B cell (primary cell): ENCODE measurements at regions not wholly inside any gene's neighbourhood (a gene's known extent, or its start where the extent isn't known, plus 50 kb on each side); places are given as distances from the start of the nearest gene placed in this dataset.

Experiments
- ATAC-seq: fragments of 200-7000 bp; cut with Tn5 transposase; one replicate; pipeline ENCODE4 v1.10.0; 2021; ENCODE audit warnings: low read depth, mild to moderate bottlenecking, moderate number of reproducible peaks, moderate library complexity
- CTCF ChIA-PET: fragments of 350-600 bp; sonication (Branson Sonifier 250); formaldehyde crosslinking; loops from one replicate; lab custom pipeline; 2021; ENCODE audit warnings: antibody characterized with exemption, inconsistent platforms; lab: Charles Lee
- POLR2A ChIA-PET: fragments of 350-600 bp; sonication (Branson Sonifier 250); formaldehyde crosslinking; loops from one replicate; lab custom pipeline; 2021; ENCODE audit warnings: antibody characterized with exemption; lab: Charles Lee
- DNase-seq: peaks from one replicate; pipeline ENCODE4 v3.0.0; 2013
- H2AFZ ChIP-seq: 2 replicates; pipeline ENCODE4 v1.6.1; 2012; ENCODE audit warnings: mild to moderate bottlenecking, low read depth, low read length; ENCODE audit not compliant: insufficient read depth, poor library complexity, severe bottlenecking
- H3K27ac ChIP-seq, 2 donors: 1 replicate in 1 of 2; 2 replicates in 1 of 2; pipeline ENCODE4 v1.5.1; 2012 to 2013; ENCODE audit warnings: low read length in 2 of 2, mild to moderate bottlenecking in 2 of 2, moderate library complexity in 1 of 2
- H3K27me3 ChIP-seq, 4 experiments: fragments of 200-600 bp in 1 of 4; sonication (generic) in 1 of 4; replicated peaks in 1 of 4; 1 replicate in 2 of 4; 2 replicates in 2 of 4; pipeline versions ENCODE4 v1.6.1 to v1.7.0; 2013 to 2016; ENCODE audit warnings: low read length in 3 of 4, mild to moderate bottlenecking in 2 of 4, mixed read lengths in 1 of 4, moderate library complexity in 1 of 4; ENCODE audit not compliant: insufficient read depth in 4 of 4, control insufficient read depth in 3 of 4; ENCODE audit errors: control extremely low read depth in 1 of 4
- H3K36me3 ChIP-seq, 2 experiments: replicated peaks in 1 of 2; 1 replicate in 1 of 2; 2 replicates in 1 of 2; pipeline versions ENCODE4 v1.6.1 to v1.7.1; 2013; ENCODE audit warnings: low read length in 1 of 2; ENCODE audit not compliant: insufficient read depth in 2 of 2, control insufficient read depth in 1 of 2; ENCODE audit errors: control extremely low read depth in 1 of 2, extremely low read depth in 1 of 2
- H3K4me1 ChIP-seq, 2 donors: fragments of 200-600 bp in 1 of 2; sonication (generic) in 1 of 2; 1 replicate in 1 of 2; 2 replicates in 1 of 2; pipeline versions ENCODE4 v1.5.1 to v1.6.1; 2013 to 2017; ENCODE audit warnings: low read length in 2 of 2; ENCODE audit not compliant: control insufficient read depth in 2 of 2, insufficient read depth in 2 of 2
- H3K4me2 ChIP-seq: replicated peaks from 2 replicates; pipeline ENCODE3; 2012; ENCODE audit warnings: mild to moderate bottlenecking, low read depth, low read length; ENCODE audit not compliant: poor library complexity, severe bottlenecking
- H3K4me3 ChIP-seq, 5 experiments: fragments of 200-600 bp in 1 of 5; sonication (generic) in 1 of 5; 1 replicate in 3 of 5; 2 replicates in 2 of 5; pipeline versions ENCODE4 v1.5.1 to v1.7.0; 2011 to 2016; ENCODE audit warnings: low read length in 4 of 5, mild to moderate bottlenecking in 4 of 5, low read depth in 2 of 5, control low read depth in 1 of 5, moderate library complexity in 1 of 5; ENCODE audit not compliant: insufficient read depth in 1 of 5; ENCODE audit errors: control extremely low read depth in 1 of 5, extremely low read depth in 1 of 5
- H3K79me2 ChIP-seq: fragments of 200-600 bp; sonication (generic); one replicate; pipeline ENCODE4 v1.6.0; 2016; ENCODE audit warnings: low read length; ENCODE audit not compliant: control insufficient read depth, insufficient read depth
- H3K9ac ChIP-seq: fragments of 200-600 bp; sonication (generic); 2 replicates; pipeline ENCODE4 v1.6.1; 2017; ENCODE audit warnings: mild to moderate bottlenecking, low read length, moderate library complexity
- H3K9me3 ChIP-seq, 3 donors: one replicate each; pipeline versions ENCODE4 v1.6.1 to v1.7.1; 2013; ENCODE audit warnings: low read length in 2 of 3; ENCODE audit not compliant: control insufficient read depth in 2 of 3, insufficient read depth in 1 of 3; ENCODE audit errors: control extremely low read depth in 1 of 3
- H4K20me1 ChIP-seq: 2 replicates; pipeline ENCODE4 v1.6.0; 2012; ENCODE audit warnings: mild to moderate bottlenecking, low read length; ENCODE audit not compliant: insufficient read depth, control insufficient read depth, poor library complexity, severe bottlenecking
- H3K27ac Mint-ChIP-seq: one replicate; pipeline ENCODE4 v1.8.0; 2021; ENCODE audit warnings: mixed read lengths
- H3K27me3 Mint-ChIP-seq: one replicate; pipeline ENCODE4 v1.8.0; 2021; ENCODE audit warnings: mixed read lengths
- H3K4me1 Mint-ChIP-seq: one replicate; pipeline ENCODE4 v1.8.0; 2021; ENCODE audit warnings: mixed read lengths
- H3K4me3 Mint-ChIP-seq: one replicate; pipeline ENCODE4 v1.8.0; 2021; ENCODE audit warnings: mixed read lengths
- H3K9me3 Mint-ChIP-seq: one replicate; pipeline ENCODE4 v1.8.0; 2022; ENCODE audit warnings: mixed read lengths; ENCODE audit not compliant: insufficient read depth
- EZH2 ChIP-seq: IDR thresholded peaks from 2 replicates; pipeline ENCODE4 v1.6.1; 2012; ENCODE audit warnings: borderline replicate concordance, low read depth, mild to moderate bottlenecking, moderate library complexity, low read length; ENCODE audit not compliant: insufficient read depth, poor library complexity, severe bottlenecking
- WGBS: methylation state at CpG from one replicate; pipeline ENCODE4 v1.1.5; 2013; ENCODE audit warnings: missing lambda C conversion rate; ENCODE audit not compliant: insufficient coverage; 5-methylcytosine and 5-hydroxymethylcytosine counted together
- intact Hi-C: fragments of 100-400 bp; cut with micrococcal nuclease; formaldehyde crosslinking; loops from one replicate; pipeline ENCODE4 v1.10.0; 2022
- TF ChIP-seq, protein P1 (sequence below): fragments of 200-600 bp; IDR thresholded peaks from one replicate; pipeline ENCODE4 v1.8.0; 2022; ENCODE audit warnings: antibody characterized with exemption, mild to moderate bottlenecking

GRCh38 chr18:26778054-26778393, 87.5 kb downstream of the AQP4 start:
- Mint-ChIP-seq H3K27ac (no peak overlapping the region), H3K4me3 (no peak overlapping the region), H3K9me3 (no peaks in the 10 kb centered on the region), H3K4me1 (no peaks in the 10 kb centered on the region), H3K27me3 (peaks cover 22% of the 10 kb centered on the region)
- H3K9me3 ChIP-seq: no peaks in the 10 kb centered on the region
- POLR2A ChIA-PET: no interaction called here
- intact Hi-C loops: no loop called here
- H3K79me2 ChIP-seq: no peaks in the 10 kb centered on the region
- no peak overlapping the region for H3K4me2 ChIP-seq
- H3K36me3 ChIP-seq: no peaks in the 10 kb centered on the region
- H3K27ac ChIP-seq: no peak overlapping the region
- CTCF ChIA-PET: no interaction called here
- H2AFZ ChIP-seq: no peak overlapping the region
- TF ChIP-seq EZH2: no peak
- TF ChIP-seq, protein P1, sequence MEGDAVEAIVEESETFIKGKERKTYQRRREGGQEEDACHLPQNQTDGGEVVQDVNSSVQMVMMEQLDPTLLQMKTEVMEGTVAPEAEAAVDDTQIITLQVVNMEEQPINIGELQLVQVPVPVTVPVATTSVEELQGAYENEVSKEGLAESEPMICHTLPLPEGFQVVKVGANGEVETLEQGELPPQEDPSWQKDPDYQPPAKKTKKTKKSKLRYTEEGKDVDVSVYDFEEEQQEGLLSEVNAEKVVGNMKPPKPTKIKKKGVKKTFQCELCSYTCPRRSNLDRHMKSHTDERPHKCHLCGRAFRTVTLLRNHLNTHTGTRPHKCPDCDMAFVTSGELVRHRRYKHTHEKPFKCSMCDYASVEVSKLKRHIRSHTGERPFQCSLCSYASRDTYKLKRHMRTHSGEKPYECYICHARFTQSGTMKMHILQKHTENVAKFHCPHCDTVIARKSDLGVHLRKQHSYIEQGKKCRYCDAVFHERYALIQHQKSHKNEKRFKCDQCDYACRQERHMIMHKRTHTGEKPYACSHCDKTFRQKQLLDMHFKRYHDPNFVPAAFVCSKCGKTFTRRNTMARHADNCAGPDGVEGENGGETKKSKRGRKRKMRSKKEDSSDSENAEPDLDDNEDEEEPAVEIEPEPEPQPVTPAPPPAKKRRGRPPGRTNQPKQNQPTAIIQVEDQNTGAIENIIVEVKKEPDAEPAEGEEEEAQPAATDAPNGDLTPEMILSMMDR: no peak
- H3K4me3 ChIP-seq: no peak overlapping the region
- no peak overlapping the region for H3K9ac ChIP-seq
- no peaks in the 10 kb centered on the region for H4K20me1 ChIP-seq
- ATAC-seq: no peak
- H3K27me3 ChIP-seq: no peaks in the 10 kb centered on the region
- no peaks in the 10 kb centered on the region for H3K4me1 ChIP-seq
- DNase-seq: no peak

DNA sequence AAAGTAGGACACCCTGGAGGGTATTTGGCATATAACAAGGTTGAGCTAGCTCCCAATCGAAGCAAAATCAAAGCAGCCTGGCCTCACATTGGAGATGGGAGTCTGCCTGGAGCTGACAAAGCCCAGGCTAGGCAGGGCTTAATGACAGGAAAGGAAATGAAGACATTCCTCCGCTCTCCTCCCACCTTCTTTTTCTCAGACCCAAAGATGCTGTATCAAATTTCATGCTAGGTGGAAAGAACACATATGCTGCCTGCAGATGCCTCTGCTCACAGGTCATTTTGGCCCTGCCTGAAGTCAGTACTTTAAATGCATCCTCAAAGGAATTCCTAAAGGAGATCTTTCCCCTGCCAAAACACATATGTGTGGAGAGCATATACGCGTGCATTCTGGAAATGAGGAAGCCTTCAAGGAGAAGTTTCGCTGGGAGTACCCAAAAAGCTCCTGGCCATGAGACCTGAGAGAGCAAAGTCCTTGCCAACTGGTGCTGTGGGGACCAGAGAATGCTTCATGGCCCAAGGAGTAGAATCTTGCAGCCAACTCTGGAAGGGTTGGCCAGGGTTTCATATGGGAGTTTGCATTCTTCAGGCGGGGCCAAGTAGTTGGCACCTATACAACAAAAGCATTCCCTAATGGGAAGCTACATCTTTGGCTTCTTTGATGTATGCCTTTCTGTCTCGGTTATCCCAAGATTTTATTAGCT, 88.0 kb downstream of the AQP4 start:
- CTCF ChIA-PET: no interaction called here
- Histone ChIP-seq H3K9ac (no peak overlapping the region), H3K9me3 (no peaks in the 10 kb centered on the region), H3K4me2 (no peak overlapping the region), H3K27ac (no peak overlapping the region), H3K4me3 (no peak overlapping the region), H3K4me1 (no peaks in the 10 kb centered on the region), H3K27me3 (no peaks in the 10 kb centered on the region), H3K36me3 (no peaks in the 10 kb centered on the region), H2AFZ (no peak overlapping the region), H4K20me1 (no peaks in the 10 kb centered on the region), H3K79me2 (no peaks in the 10 kb centered on the region)
- Mint-ChIP-seq H3K4me3 (no peak overlapping the region), H3K9me3 (no peaks in the 10 kb centered on the region), H3K27ac (no peak overlapping the region), H3K27me3 (peaks cover 21% of the 10 kb centered on the region), H3K4me1 (no peaks in the 10 kb centered on the region)
- no peak for ATAC-seq
- DNase-seq: no peak
- POLR2A ChIA-PET: no interaction called here
- TF ChIP-seq, protein P1: no peak
- TF ChIP-seq EZH2: no peak
- WGBS: 51% methylated on average over 5 of the region's 7 CpGs
- intact Hi-C loops: no loop called here
